DMS153 treated with DMSO at 0.1 percent for 48 hours (cell line): ENCODE measurements at regions not wholly inside any gene's neighbourhood (a gene's known extent, or its start where the extent isn't known, plus 50 kb on each side); places are given as distances from the start of the nearest gene placed in this dataset.
"Not testable (repeated sequence)": the region's sequence is repeated elsewhere in the genome, so short reads cannot be mapped to it uniquely, and the experiment has no call there.

Experiments used
- DNase-seq: peaks from one replicate; lab custom pipeline; 2025; ENCODE audit not compliant: unreplicated experiment; lab: John Stamatoyannopoulos, UW

- no peak for DNase-seq
These were observed 1082.0 kb upstream of the ACVR2A start for GRCh38 chr2:146762786-146763185.

- no peak for DNase-seq
These were observed 1090.2 kb upstream of the ACVR2A start for GRCh38 chr2:146754606-146755005.

GRCh38 chr2:146748046-146748445 is 1096.8 kb upstream of the ACVR2A start:
- no peak for DNase-seq

GRCh38 chr2:146741260-146741659 is 1103.6 kb upstream of the ACVR2A start:
- DNase-seq: no peak

DNA sequence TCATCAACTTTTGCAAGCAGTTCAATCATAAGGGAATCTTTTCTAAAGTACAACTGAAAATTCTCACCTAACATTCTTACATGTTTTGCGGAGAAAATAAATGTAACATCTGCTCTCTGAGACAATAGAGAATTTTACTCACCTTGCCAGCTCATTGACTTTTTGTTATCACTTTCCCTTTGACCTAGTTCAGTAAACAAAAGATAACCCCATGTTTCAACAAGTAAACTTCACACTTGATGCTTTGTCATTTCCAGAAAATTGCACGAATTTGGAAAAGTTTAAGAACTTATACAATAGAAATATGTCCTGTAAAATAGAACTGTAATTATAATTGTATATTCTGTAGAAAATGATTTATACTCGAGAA is 1110.0 kb upstream of the ACVR2A start:
- DNase-seq: no peak

- DNase-seq: peak; percentile 74
These were observed 1110.6 kb upstream of the ACVR2A start for GRCh38 chr2:146734042-146734820.

- DNase-seq: no peak
These were observed 1113.9 kb upstream of the ACVR2A start for GRCh38 chr2:146730882-146731281.

DNA sequence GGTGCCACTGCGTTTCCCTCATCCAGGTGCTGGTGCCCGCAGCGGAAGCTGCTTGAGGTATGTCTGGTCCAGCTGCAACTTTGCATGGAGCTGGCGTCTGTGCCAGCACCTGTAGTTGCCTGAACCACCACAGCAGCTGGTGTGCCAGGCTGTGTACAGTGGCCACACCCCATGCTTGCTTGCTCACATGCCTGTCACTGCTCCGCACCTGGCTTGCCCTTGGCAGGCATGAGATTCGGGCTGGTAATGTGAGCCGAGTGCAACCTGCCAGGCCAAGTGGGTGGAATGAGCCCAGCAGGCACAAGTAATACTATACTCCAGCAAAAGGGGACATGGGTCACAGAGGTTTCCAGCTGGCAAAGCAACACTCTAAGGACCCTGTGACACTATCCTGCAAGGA is 1123.3 kb upstream of the ACVR2A start:
- no peak for DNase-seq

GRCh38 chr2:146720170-146720569 is 1124.7 kb upstream of the ACVR2A start:
- no peak for DNase-seq

- DNase-seq: no peak
These were observed 1128.2 kb upstream of the ACVR2A start for GRCh38 chr2:146716591-146716990.

GRCh38 chr2:146709004-146709403 is 1135.8 kb upstream of the ACVR2A start:
- no peak for DNase-seq

DNA sequence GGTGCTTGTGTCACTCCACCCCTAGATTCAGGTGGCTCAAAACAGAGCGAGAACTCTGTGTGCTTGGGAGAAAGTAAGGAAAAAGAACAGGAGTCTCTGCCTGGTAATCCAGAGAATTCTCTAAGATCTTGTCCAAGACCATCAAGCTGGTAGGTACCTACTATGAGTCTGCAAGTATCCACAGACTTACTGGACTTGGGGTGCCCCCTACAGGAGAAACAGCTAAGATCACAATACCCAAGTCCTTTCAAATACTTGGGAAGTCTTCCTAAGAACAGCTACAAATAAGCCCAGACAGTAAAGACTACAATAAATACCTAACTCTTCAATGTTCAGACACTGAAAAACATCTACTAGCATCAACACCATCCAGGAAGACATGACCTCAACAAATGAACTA is 1143.6 kb upstream of the ACVR2A start:
- DNase-seq: no peak

- DNase-seq: no peak
These were observed 1147.5 kb upstream of the ACVR2A start for GRCh38 chr2:146697307-146697706.

- DNase-seq: not testable (repeated sequence)
These were observed 1148.0 kb upstream of the ACVR2A start for GRCh38 chr2:146696787-146697186.

- DNase-seq: no peak
These were observed 1162.8 kb upstream of the ACVR2A start for GRCh38 chr2:146681991-146682390.

DNA sequence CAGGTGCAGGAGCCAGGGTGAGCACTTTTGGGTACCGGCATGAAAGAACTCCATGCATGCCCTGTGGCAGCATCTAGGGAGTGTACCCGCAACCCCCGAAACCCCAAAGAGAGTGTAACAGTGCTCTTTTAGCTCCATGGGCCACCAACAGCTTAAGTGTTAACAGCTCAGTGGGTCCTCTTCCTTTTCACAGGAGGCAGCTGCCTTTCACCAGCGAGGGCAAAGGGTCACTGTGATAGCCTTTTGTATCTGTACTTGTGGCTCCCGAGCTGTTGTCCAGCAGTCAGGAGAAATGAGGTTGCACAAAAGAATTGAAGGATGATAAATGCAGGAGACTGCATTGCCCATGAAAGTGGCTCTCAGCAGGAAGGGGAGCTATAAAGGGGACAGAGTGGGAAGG is 1166.3 kb upstream of the ACVR2A start:
- no peak for DNase-seq

GRCh38 chr2:146677280-146677679 is 1167.5 kb upstream of the ACVR2A start:
- no peak for DNase-seq

- no peak for DNase-seq
These were observed 1175.1 kb upstream of the ACVR2A start for GRCh38 chr2:146669735-146670134.

GRCh38 chr2:146666340-146666739 is 1178.5 kb upstream of the ACVR2A start:
- DNase-seq: no peak

- no peak for DNase-seq
These were observed 1179.0 kb upstream of the ACVR2A start for GRCh38 chr2:146665800-146666199.

GRCh38 chr2:146661473-146662096 is 1183.2 kb upstream of the ACVR2A start:
- DNase-seq: peak; percentile 22

GRCh38 chr2:146659976-146660375 is 1184.9 kb upstream of the ACVR2A start:
- no peak for DNase-seq

GRCh38 chr2:146652311-146652710 is 1192.5 kb upstream of the ACVR2A start:
- no peak for DNase-seq
